ENCODE measurements at regions not wholly inside any gene's neighbourhood (a gene's known extent, or its start where the extent isn't known, plus 50 kb on each side); places are given as distances from the start of the nearest gene placed in this dataset.
"Not testable (repeated sequence)": the region's sequence is repeated elsewhere in the genome, so short reads cannot be mapped to it uniquely, and the experiment has no call there.

DNA sequence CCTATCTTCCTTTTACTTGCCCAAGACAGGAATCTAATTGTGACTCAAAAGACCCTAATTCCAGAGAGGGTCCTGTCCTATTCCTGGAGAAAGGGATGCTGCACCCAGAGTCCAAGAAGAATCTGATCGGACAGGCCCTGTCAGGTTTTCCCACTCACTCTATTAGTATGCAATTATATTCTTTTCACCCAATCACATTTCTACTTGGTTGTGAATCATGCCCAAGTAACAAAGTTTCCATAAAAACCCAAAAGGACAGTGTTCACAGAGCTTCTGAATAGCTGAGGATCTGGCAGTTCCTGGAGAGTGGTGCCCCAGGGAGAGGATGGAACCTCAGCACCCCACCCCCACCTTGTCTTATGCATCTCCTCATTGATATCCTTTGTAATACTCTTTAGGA is 135.3 kb upstream of the SLITRK5 start:
- Histone ChIP-seq H3K4me3 (no peak overlapping the region), H3K27ac (no peak overlapping the region), H3K27me3 (replicated peaks) (no peaks in the 10 kb centered on the region), H3K36me3 (no peaks in the 10 kb centered on the region), H3K9me3 (replicated peaks) (peaks cover 7% of the 10 kb centered on the region; the same call in 1 of the 2 replicates), H3K4me1 (replicated peaks) (no peaks in the 10 kb centered on the region)
- no peak for DNase-seq (ENCODE audit: low read depth in 1 of 2, low spot score in 2 of 2)

DNA sequence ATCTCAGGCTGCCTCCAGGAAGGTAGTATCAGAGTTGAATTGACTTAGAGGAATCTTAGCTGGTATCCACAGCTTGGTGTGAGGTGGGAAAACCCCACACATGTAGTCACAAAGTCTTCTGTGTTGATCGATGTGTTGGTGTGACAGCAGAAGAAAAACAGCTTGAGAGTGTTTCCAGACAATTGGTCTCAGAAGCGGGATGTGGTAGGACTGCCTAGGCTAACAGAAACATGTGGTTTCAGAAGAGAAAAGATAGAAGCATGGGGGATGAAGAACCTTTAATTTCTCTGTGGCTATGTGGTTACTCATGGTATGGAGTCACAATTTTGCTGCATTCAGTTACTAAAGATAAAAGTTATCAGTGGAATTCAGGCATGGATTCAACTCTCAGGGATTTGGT is 134.7 kb upstream of the SLITRK5 start:
- Histone ChIP-seq H3K4me1 (replicated peaks) (no peaks in the 10 kb centered on the region), H3K27ac (no peak overlapping the region), H3K4me3 (no peak overlapping the region), H3K36me3 (no peaks in the 10 kb centered on the region), H3K27me3 (replicated peaks) (no peaks in the 10 kb centered on the region), H3K9me3 (replicated peaks) (peaks cover 7% of the 10 kb centered on the region; the same call in 1 of the 2 replicates)
- DNase-seq (ENCODE audit: low read depth in 1 of 2, low spot score in 2 of 2), result no peak

DNA sequence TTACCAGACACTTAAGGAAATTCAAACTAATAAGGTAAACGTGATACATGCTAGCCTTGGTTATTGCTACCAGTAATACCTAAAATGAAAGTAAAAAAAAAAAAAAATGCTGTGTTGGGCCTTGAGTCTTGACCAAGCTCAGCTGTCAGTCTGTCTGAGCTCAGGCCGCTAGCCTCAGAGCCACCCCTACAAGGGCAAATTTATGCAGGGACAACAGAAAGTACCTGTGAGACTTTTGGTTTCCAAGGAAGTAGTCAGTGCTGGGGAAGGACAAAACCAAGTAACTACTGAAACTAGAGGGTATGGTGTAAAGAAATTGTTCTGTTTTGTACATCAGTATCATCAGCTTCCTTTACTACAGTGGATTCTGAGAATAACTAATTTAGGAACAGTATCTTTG is 134.3 kb upstream of the SLITRK5 start:
- Histone ChIP-seq H3K9me3 (replicated peaks) (peaks cover 7% of the 10 kb centered on the region; the same call in 1 of the 2 replicates), H3K4me3 (no peak overlapping the region), H3K4me1 (replicated peaks) (no peaks in the 10 kb centered on the region), H3K36me3 (no peaks in the 10 kb centered on the region), H3K27me3 (replicated peaks) (no peaks in the 10 kb centered on the region), H3K27ac (no peak overlapping the region)
- DNase-seq (ENCODE audit: low read depth in 1 of 2, low spot score in 2 of 2), result no peak

DNA sequence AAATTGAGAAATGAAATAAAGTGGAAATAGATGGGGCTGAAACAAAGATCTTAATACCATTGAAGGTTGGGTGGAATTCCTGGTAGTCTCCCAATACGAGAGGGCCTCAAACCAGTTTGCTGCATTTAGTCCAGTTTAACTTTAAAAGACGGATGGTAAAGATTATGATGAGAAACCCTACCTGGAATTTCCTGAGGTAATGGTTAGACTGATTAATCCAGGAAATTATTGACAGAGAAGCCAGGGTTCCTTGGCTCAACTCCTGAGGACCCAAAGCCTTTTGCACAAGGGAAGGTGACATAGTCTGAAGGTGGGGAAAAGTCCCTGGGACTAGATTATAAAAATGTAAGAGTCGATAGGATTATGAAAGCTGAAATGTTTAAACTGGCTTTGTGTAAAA is 133.2 kb upstream of the SLITRK5 start:
- Histone ChIP-seq H3K36me3 (no peaks in the 10 kb centered on the region), H3K27ac (no peak overlapping the region), H3K9me3 (replicated peaks) (peaks cover 7% of the 10 kb centered on the region; the same call in 1 of the 2 replicates), H3K4me1 (replicated peaks) (no peaks in the 10 kb centered on the region), H3K4me3 (no peak overlapping the region), H3K27me3 (replicated peaks) (no peaks in the 10 kb centered on the region)
- no peak for DNase-seq (ENCODE audit: low read depth in 1 of 2, low spot score in 2 of 2)

DNA sequence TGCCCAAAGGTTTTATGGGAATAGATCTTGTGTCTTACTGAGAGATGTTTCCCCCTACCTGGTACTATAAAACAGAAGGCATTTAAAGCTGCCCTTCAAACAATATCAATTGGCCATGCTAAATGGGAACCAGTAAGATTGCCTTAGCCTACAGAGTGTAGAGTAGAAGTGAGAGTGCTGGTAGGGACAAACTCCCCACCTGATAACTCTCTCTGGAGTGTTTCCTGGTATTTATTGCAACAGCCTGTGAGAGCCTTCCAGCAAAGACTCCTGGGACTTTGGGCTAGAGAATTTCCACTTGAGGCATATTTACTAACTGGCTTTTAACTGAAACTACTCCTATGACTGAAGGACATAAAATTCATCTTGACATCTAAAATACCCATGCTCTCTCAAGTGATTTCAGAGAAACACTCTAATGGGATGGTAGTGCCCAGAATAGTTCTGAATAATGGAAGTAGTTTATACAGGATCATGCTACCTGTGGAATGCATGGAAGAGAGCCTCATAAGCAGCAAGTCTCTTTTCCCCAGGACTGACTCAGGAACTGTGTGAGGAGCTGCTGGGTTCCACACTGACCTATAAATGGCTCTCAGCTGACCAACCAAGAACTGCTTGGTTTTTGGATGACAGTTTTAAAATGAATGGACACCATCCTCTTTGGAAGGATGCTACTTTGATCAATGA is 132.7 kb upstream of the SLITRK5 start:
- H3K27ac ChIP-seq, result no peak overlapping the region
- H3K36me3 ChIP-seq, result no peaks in the 10 kb centered on the region
- H3K4me1 ChIP-seq (replicated peaks), result no peaks in the 10 kb centered on the region
- H3K4me3 ChIP-seq, result no peak overlapping the region
- H3K9me3 ChIP-seq (replicated peaks), result peaks cover 8% of the 10 kb centered on the region; the same call in 1 of the 2 replicates
- no peaks in the 10 kb centered on the region for H3K27me3 ChIP-seq (replicated peaks)
- DNase-seq (ENCODE audit: low read depth in 1 of 2, low spot score in 2 of 2), result no peak

DNA sequence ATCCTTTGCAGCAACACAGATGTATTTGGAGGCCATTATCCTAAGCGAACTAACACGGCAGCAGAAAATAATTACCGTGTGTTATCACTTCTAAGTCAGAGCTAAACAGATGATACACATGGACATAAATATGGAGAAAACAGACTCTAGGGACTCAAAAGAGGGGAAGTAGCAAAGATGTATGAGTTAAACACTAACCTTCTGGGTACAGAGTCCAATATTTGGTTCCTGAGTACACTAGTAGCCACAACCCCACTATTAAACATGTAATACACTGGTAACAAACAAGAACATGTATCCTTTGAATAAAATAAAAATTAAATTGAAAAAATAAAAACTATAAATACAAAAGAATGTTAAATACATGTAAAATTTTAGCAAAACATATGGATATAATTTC is 118.0 kb upstream of the SLITRK5 start:
- Histone ChIP-seq H3K9me3 (replicated peaks) (no peaks in the 10 kb centered on the region), H3K4me3 (no peak overlapping the region), H3K27ac (no peak overlapping the region), H3K36me3 (no peaks in the 10 kb centered on the region), H3K4me1 (replicated peaks) (no peaks in the 10 kb centered on the region), H3K27me3 (replicated peaks) (no peaks in the 10 kb centered on the region)
- DNase-seq (ENCODE audit: low read depth in 1 of 2, low spot score in 2 of 2), result no peak

DNA sequence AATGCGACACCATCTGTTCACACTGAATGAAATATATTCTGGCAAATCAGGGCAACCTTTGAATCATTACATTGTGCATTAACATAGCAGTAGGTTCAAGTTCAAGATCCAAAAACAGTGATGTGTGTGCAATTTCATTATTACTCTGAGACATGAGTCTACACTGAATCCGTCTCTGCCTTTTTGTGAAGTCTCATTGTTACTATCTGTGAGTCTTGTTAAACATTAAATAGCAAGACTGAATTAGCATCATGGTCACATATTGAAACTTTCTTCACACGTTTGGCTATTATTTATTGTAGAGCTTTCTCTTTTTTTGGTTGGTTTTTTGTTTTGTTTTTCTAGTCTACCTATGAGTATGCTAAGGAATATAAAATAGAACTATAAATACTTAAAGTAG is 117.1 kb upstream of the SLITRK5 start:
- Histone ChIP-seq H3K27me3 (replicated peaks) (no peaks in the 10 kb centered on the region), H3K4me1 (replicated peaks) (no peaks in the 10 kb centered on the region), H3K9me3 (replicated peaks) (no peaks in the 10 kb centered on the region), H3K36me3 (no peaks in the 10 kb centered on the region), H3K27ac (no peak overlapping the region), H3K4me3 (no peak overlapping the region)
- DNase-seq (ENCODE audit: low read depth in 1 of 2, low spot score in 2 of 2), result no peak

DNA sequence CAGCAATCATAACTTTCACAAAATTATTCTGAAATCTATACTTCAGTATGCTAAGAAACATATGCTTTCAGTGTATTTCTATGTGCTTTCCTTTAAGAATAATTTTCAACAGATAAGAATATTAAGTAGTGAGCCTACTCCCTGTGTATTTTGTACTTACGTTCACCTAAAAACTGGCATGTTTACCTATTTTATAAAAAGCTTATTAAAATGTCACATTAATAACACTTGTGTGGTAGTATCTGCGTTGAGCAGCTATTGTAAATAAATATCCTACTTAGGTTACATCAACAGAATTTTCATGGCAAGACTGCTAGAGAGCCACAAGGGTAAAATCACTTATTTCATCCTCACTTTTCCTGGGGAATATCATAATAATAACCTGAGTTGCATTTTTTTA is 113.4 kb upstream of the SLITRK5 start:
- Histone ChIP-seq H3K36me3 (no peaks in the 10 kb centered on the region), H3K27me3 (replicated peaks) (no peaks in the 10 kb centered on the region), H3K27ac (no peak overlapping the region), H3K9me3 (replicated peaks) (no peaks in the 10 kb centered on the region), H3K4me1 (replicated peaks) (no peaks in the 10 kb centered on the region), H3K4me3 (no peak overlapping the region)
- no peak for DNase-seq (ENCODE audit: low read depth in 1 of 2, low spot score in 2 of 2)

DNA sequence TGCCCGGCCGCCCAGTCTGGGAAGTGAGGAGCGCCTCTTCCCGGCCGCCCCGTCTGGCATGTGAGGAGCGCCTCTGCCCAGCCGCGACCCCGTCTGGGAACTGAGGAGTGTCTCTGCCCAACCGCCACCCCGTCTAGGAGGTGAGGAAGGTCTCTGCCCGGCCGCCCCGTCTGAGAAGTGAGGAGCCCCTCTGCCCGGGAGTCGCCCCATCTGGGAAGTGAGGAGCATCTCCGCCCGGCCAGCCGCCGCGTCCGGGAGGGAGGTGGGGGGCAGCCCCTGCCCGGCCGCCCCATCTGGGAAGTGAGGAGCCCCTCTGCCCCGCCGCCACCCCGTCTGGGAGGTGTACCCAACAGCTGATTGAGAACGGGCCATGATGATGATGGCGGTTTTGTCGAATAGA is 109.6 kb upstream of the SLITRK5 start:
- not testable (repeated sequence) for DNase-seq (ENCODE audit: low read depth in 1 of 2, low spot score in 2 of 2); H3K27ac ChIP-seq; H3K27me3 ChIP-seq (replicated peaks); H3K36me3 ChIP-seq; H3K9me3 ChIP-seq (replicated peaks); H3K4me1 ChIP-seq (replicated peaks); H3K4me3 ChIP-seq

DNA sequence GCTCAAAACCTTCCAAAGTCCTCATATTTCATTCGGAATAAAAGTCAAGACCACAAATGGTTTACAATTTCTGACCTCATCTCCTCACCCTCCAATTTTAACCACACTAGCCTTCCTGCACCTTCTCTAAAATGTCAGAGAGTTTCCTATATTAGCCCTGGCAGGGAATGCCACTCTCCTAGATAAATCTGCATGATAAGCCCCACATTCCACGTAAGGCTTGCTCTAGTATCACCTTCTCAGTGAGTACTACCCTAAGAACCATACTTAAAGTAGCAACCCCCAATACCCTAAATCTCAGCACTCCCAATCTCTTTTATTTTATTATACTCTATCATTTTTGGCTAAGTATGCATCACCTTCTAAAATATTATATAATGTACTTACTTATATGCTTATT is 100.5 kb upstream of the SLITRK5 start:
- no peaks in the 10 kb centered on the region for H3K27me3 ChIP-seq (replicated peaks)
- no peaks in the 10 kb centered on the region for H3K36me3 ChIP-seq
- no peaks in the 10 kb centered on the region for H3K9me3 ChIP-seq (replicated peaks)
- H3K27ac ChIP-seq, result no peak overlapping the region
- H3K4me3 ChIP-seq, result no peak overlapping the region
- no peaks in the 10 kb centered on the region for H3K4me1 ChIP-seq (replicated peaks)
- DNase-seq (ENCODE audit: low read depth in 1 of 2, low spot score in 2 of 2), result no peak

DNA sequence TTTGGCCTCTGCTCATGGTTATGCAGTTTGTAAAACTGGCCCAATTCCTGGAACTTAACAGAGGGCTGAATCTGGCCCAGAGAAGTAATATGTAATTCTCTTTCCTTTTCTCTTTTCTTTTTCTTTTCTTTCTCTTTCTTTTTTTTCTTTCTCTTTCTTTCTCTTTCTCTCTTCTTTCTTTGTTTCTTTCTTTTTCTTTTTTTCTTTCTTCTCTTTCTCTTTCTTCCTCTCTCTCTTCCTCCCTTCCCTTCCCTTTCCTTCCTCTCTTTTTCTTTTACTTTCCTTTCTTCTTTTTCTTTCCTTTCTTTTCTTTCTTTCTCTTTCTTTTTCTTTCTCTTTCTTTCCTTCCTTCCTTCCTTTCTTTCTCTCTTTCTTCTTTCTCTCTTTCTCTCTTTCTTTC is 88.8 kb upstream of the SLITRK5 start:
- Histone ChIP-seq H3K4me1 (replicated peaks) (no peaks in the 10 kb centered on the region), H3K9me3 (replicated peaks) (no peaks in the 10 kb centered on the region), H3K27me3 (replicated peaks) (no peaks in the 10 kb centered on the region), H3K36me3 (no peaks in the 10 kb centered on the region), H3K4me3 (no peak overlapping the region), H3K27ac (no peak overlapping the region)
- DNase-seq (ENCODE audit: low read depth in 1 of 2, low spot score in 2 of 2), result no peak

DNA sequence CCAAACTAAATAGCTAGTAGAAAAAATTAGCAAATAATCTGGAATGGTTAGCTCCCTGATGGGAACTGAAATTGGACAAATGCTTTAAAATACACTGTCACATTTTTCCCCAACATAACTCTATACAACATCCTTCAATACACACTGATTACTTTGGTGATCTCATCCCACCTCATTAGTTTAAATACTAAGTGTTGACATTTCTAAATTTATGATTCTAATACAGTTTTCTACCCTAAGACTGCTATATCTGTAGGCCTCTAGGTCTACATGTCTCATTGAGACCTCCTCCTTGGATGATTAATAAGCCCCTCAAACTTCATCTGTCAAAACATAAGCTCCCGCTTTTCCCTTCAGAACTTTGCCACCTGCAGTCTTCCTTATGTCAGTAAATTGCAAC is 80.7 kb upstream of the SLITRK5 start:
- Histone ChIP-seq H3K9me3 (replicated peaks) (no peaks in the 10 kb centered on the region), H3K4me1 (replicated peaks) (no peaks in the 10 kb centered on the region), H3K27ac (no peak overlapping the region), H3K36me3 (no peaks in the 10 kb centered on the region), H3K4me3 (no peak overlapping the region), H3K27me3 (replicated peaks) (no peaks in the 10 kb centered on the region)
- DNase-seq (ENCODE audit: low read depth in 1 of 2, low spot score in 2 of 2), result no peak

DNA sequence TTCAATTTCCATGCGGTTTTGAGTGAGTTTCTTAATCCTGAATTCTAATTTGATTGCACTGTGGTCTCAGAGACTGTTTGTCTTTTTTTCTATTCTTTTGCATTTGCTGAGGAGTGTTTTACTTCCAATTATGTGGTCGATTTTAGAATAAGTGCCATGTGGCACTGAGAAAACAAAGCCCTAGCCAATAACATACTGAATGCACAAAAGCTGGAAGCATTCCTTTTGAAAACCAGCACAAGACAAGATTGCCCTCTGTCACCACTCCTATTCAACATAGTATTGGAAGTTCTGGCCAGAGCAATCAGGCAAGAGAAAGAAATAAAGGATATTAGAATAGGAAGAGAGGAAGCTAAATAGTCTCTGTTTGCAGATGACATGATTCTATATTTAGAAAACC is 66.7 kb upstream of the SLITRK5 start:
- not testable (repeated sequence) for H3K36me3 ChIP-seq; DNase-seq (ENCODE audit: low read depth in 1 of 2, low spot score in 2 of 2); H3K4me3 ChIP-seq; H3K27me3 ChIP-seq (replicated peaks); H3K4me1 ChIP-seq (replicated peaks); H3K9me3 ChIP-seq (replicated peaks); H3K27ac ChIP-seq

DNA sequence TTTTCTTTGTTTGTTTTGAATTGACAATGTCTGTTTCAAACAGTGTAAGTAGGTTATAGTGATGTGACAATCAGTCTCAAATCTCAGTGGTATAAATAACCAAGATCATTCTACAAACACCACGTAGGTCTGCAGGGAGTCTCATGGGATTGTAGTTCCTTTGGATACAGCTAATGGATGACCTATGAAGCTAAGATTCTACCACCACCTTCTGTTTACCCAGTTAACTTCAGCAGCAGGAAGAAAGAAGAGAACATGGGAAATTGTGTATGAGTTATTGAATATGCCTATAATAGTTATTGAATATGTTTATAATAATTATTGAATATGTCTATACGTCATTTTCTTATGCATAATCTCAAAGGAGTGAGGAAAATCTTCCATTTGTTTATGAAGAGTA is 63.9 kb upstream of the SLITRK5 start:
- Histone ChIP-seq H3K4me3 (no peak overlapping the region), H3K36me3 (no peaks in the 10 kb centered on the region), H3K9me3 (replicated peaks) (no peaks in the 10 kb centered on the region), H3K4me1 (replicated peaks) (no peaks in the 10 kb centered on the region), H3K27me3 (replicated peaks) (no peaks in the 10 kb centered on the region), H3K27ac (no peak overlapping the region)
- DNase-seq (ENCODE audit: low read depth in 1 of 2, low spot score in 2 of 2), result no peak

DNA sequence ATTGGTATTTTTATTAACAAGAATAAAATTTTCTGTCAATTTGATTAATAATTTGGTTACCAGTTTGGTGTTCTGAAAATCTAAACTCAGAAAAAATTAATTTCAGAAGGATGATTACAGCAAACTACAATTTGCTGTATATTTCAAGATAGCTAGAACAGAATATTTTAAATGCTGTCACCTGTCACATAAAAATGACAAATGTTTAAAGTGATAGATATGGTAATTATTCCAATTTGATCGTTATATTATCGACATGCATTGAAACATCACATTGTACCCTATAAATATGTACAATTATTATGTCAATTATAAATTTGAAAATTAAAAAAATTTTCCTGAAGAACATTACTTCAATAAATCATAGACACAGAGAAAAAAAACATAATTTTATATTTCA is 56.9 kb upstream of the SLITRK5 start:
- H3K4me3 ChIP-seq, result no peak overlapping the region
- H3K4me1 ChIP-seq (replicated peaks), result no peaks in the 10 kb centered on the region
- H3K27ac ChIP-seq, result no peak overlapping the region
- H3K36me3 ChIP-seq, result no peaks in the 10 kb centered on the region
- DNase-seq (ENCODE audit: low read depth in 1 of 2, low spot score in 2 of 2), result no peak
- H3K27me3 ChIP-seq (replicated peaks), result no peaks in the 10 kb centered on the region
- no peaks in the 10 kb centered on the region for H3K9me3 ChIP-seq (replicated peaks)
